T-helper 9 cell (primary cell): ENCODE measurements at regions not wholly inside any gene's neighbourhood (a gene's known extent, or its start where the extent isn't known, plus 50 kb on each side); places are given as distances from the start of the nearest gene placed in this dataset.

Source experiments
- DNase-seq: peaks from one replicate; pipeline ENCODE4 v3.0.0-alpha.2; 2020

GRCh38 chr2:111705239-111705638 is 178.8 kb downstream of the ANAPC1 start:
- no peak for DNase-seq

- no peak for DNase-seq
Measured at GRCh38 chr2:111705711-111706336, 178.2 kb downstream of the ANAPC1 start.

GRCh38 chr2:111706481-111707001 is 177.5 kb downstream of the ANAPC1 start:
- no peak for DNase-seq

GRCh38 chr2:111707700-111708099 is 176.3 kb downstream of the ANAPC1 start:
- no peak for DNase-seq

GRCh38 chr2:111708476-111709180 is 175.4 kb downstream of the ANAPC1 start:
- DNase-seq, result no peak

- no peak for DNase-seq
Measured at GRCh38 chr2:111709321-111709720, 174.7 kb downstream of the ANAPC1 start.

- no peak for DNase-seq
Measured at GRCh38 chr2:111710085-111710484, 173.9 kb downstream of the ANAPC1 start.

GRCh38 chr2:111710613-111711012 is 173.4 kb downstream of the ANAPC1 start:
- no peak for DNase-seq

GRCh38 chr2:111711270-111711669 is 172.7 kb downstream of the ANAPC1 start:
- DNase-seq, result no peak

- DNase-seq, result no peak
Measured at GRCh38 chr2:111712361-111712760, 171.6 kb downstream of the ANAPC1 start.

- no peak for DNase-seq
Measured at GRCh38 chr2:111712940-111713515, 171.0 kb downstream of the ANAPC1 start.

- no peak for DNase-seq
Measured at GRCh38 chr2:111715987-111716904, 167.7 kb downstream of the ANAPC1 start.

- no peak for DNase-seq
Measured at GRCh38 chr2:111716905-111717775, 166.9 kb downstream of the ANAPC1 start.
